H1 (cell line): ENCODE measurements at regions not wholly inside any gene's neighbourhood (a gene's known extent, or its start where the extent isn't known, plus 50 kb on each side); places are given as distances from the start of the nearest gene placed in this dataset.

Experiments used
- CBX8 ChIP-seq: fragments of 300-800, 300-1000 bp; sonication (generic); IDR thresholded peaks from 2 replicates; pipeline ENCODE4 v1.7.1; 2016; ENCODE audit warnings: low read depth, low read length, borderline replicate concordance
- CHD7 ChIP-seq: fragments of 300-600 bp; sonication (generic); IDR thresholded peaks from 2 replicates; pipeline ENCODE4 v1.7.1; 2012; ENCODE audit warnings: low read length, moderate library complexity, mild to moderate bottlenecking, inconsistent platforms; ENCODE audit not compliant: insufficient replicate concordance
- CTBP2 ChIP-seq: IDR thresholded peaks from 2 replicates; pipeline ENCODE4 v1.7.0; 2011; ENCODE audit warnings: borderline replicate concordance, mild to moderate bottlenecking, moderate library complexity, mixed read lengths, low read length; ENCODE audit not compliant: insufficient read depth, insufficient read length
- GABPA ChIP-seq: IDR thresholded peaks from 2 replicates; pipeline ENCODE4 v1.6.1; 2011; ENCODE audit warnings: mild to moderate bottlenecking, low read length, moderate library complexity, borderline replicate concordance; ENCODE audit not compliant: insufficient read depth
- GTF2F1 ChIP-seq: IDR thresholded peaks from 2 replicates; pipeline ENCODE4 v1.6.1; 2012; ENCODE audit warnings: low read depth, low read length, improper control_type of control experiment, borderline replicate concordance
- KDM5A ChIP-seq: fragments of 200-600 bp; IDR thresholded peaks from 2 replicates; pipeline ENCODE4 v1.7.1; 2012; ENCODE audit warnings: mild to moderate bottlenecking, low read length, inconsistent platforms, mixed read lengths
- NRF1 ChIP-seq: IDR thresholded peaks from 2 replicates; pipeline ENCODE4 v1.6.1; 2011; ENCODE audit warnings: mild to moderate bottlenecking, low read depth, low read length, improper control_type of control experiment
- POLR2A ChIP-seq, 2 experiments: IDR thresholded peaks; 1 replicate in 1 of 2; 2 replicates in 1 of 2; pipeline ENCODE4 v1.6.1; 2011; ENCODE audit warnings: low read depth in 2 of 2, low read length in 2 of 2, mild to moderate bottlenecking in 2 of 2; ENCODE audit errors: control extremely low read depth in 1 of 2
- SIX5 ChIP-seq: IDR thresholded peaks from 2 replicates; pipeline ENCODE4 v1.6.1; 2011; ENCODE audit warnings: mild to moderate bottlenecking, low read depth, low read length
- TBP ChIP-seq: IDR thresholded peaks from 2 replicates; pipeline ENCODE4 v1.6.1; 2011; ENCODE audit warnings: low read depth, low read length, improper control_type of control experiment
- TEAD4 ChIP-seq: IDR thresholded peaks from 2 replicates; pipeline ENCODE4 v1.6.1; 2012; ENCODE audit warnings: low read depth, low read length, inconsistent platforms, mixed read lengths
- TF ChIP-seq, protein P1 (sequence below): IDR thresholded peaks from 2 replicates; pipeline ENCODE4 v1.6.1; 2012; ENCODE audit warnings: inconsistent platforms

- TF ChIP-seq CHD7 (no peak), GABPA (no peak), NRF1 (no peak), POLR2A (IDR thresholded peaks at IDR 0.05; ENCODE audit: control extremely low read depth in 1 of 2, low read depth in 2 of 2, low read length in 2 of 2) (no peak), TEAD4 (no peak), KDM5A (no peak), TBP (no peak), GTF2F1 (no peak), CBX8 (no peak), CTBP2 (no peak), SIX5 (no peak)
- TF ChIP-seq, protein P1, sequence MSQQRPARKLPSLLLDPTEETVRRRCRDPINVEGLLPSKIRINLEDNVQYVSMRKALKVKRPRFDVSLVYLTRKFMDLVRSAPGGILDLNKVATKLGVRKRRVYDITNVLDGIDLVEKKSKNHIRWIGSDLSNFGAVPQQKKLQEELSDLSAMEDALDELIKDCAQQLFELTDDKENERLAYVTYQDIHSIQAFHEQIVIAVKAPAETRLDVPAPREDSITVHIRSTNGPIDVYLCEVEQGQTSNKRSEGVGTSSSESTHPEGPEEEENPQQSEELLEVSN: no peak
These were observed 187.3 kb upstream of the CFAP20DC start (continued) for GRCh38 chr3:59237121-59237520.
